ENCODE measurements at regions not wholly inside any gene's neighbourhood (a gene's known extent, or its start where the extent isn't known, plus 50 kb on each side); places are given as distances from the start of the nearest gene placed in this dataset.

- Histone ChIP-seq H3K27me3 (replicated peaks; ENCODE audit: insufficient read depth, low read depth, low read length, poor library complexity) (no peaks in the 10 kb centered on the region), H3K27ac (ENCODE audit: low read depth, low read length, poor library complexity, severe bottlenecking) (no peak overlapping the region), H3K4me3 (ENCODE audit: low read depth, low read length, poor library complexity, severe bottlenecking) (no peak overlapping the region), H3K4me1 (ENCODE audit: insufficient read depth, low read length, poor library complexity, severe bottlenecking) (peaks cover 14% of the 10 kb centered on the region), H3K36me3 (ENCODE audit: insufficient read depth, low read length, poor library complexity, severe bottlenecking) (no peaks in the 10 kb centered on the region), H3K9me3 (ENCODE audit: low read depth, low read length, poor library complexity, severe bottlenecking) (no peaks in the 10 kb centered on the region)
- DNase-seq (ENCODE audit: low spot score): no peak
- intact Hi-C loops (cut with micrococcal nuclease; ENCODE audit: unreplicated experiment): no loop called here
- ChIA-PET POLR2A (ENCODE audit: low non-redundant PET) (no interaction called here), CTCF (no interaction called here)
- no TSS peak for BruUV-seq (replicated peaks)
- TF ChIP-seq EZH2 (IDR thresholded peaks at IDR 0.05; ENCODE audit: borderline replicate concordance, low read depth, low read length, poor library complexity, severe bottlenecking) (no peak), CTCF (conservative IDR thresholded peaks at IDR 0.05; ENCODE audit: low read depth, low read length) (no peak)
These were observed 60.4 kb upstream of the BTG1 start for GRCh38 chr12:92206011-92206410.

GRCh38 chr12:92199819-92200576 lies 54.4 kb upstream of the BTG1 start:
- Histone ChIP-seq H3K9me3 (ENCODE audit: low read depth, low read length, poor library complexity, severe bottlenecking) (no peaks in the 10 kb centered on the region), H3K27me3 (replicated peaks; ENCODE audit: insufficient read depth, low read depth, low read length, poor library complexity) (no peaks in the 10 kb centered on the region), H3K27ac (ENCODE audit: low read depth, low read length, poor library complexity, severe bottlenecking) (no peak overlapping the region), H3K4me1 (ENCODE audit: insufficient read depth, low read length, poor library complexity, severe bottlenecking) (no peaks in the 10 kb centered on the region), H3K4me3 (ENCODE audit: low read depth, low read length, poor library complexity, severe bottlenecking) (no peak overlapping the region), H3K36me3 (ENCODE audit: insufficient read depth, low read length, poor library complexity, severe bottlenecking) (no peaks in the 10 kb centered on the region)
- TF ChIP-seq CTCF (conservative IDR thresholded peaks at IDR 0.05; ENCODE audit: low read depth, low read length): no peak
- no peak for TF ChIP-seq EZH2 (IDR thresholded peaks at IDR 0.05; ENCODE audit: borderline replicate concordance, low read depth, low read length, poor library complexity, severe bottlenecking)
- ChIA-PET CTCF (no interaction called here), POLR2A (ENCODE audit: low non-redundant PET) (no interaction called here)
- DNase-seq (ENCODE audit: low spot score): no peak
- no TSS peak for BruUV-seq (replicated peaks)
- intact Hi-C loops (cut with micrococcal nuclease; ENCODE audit: unreplicated experiment): no loop called here

- POLR2A ChIA-PET (ENCODE audit: low non-redundant PET): no interaction called here
- CTCF ChIA-PET: no interaction called here
- no peak for DNase-seq (ENCODE audit: low spot score)
- Histone ChIP-seq H3K36me3 (ENCODE audit: insufficient read depth, low read length, poor library complexity, severe bottlenecking) (no peaks in the 10 kb centered on the region), H3K4me1 (ENCODE audit: insufficient read depth, low read length, poor library complexity, severe bottlenecking) (peaks cover 17% of the 10 kb centered on the region), H3K27me3 (replicated peaks; ENCODE audit: insufficient read depth, low read depth, low read length, poor library complexity) (no peaks in the 10 kb centered on the region), H3K9me3 (ENCODE audit: low read depth, low read length, poor library complexity, severe bottlenecking) (no peaks in the 10 kb centered on the region), H3K27ac (ENCODE audit: low read depth, low read length, poor library complexity, severe bottlenecking) (no peak overlapping the region), H3K4me3 (ENCODE audit: low read depth, low read length, poor library complexity, severe bottlenecking) (no peak overlapping the region)
- TF ChIP-seq EZH2 (IDR thresholded peaks at IDR 0.05; ENCODE audit: borderline replicate concordance, low read depth, low read length, poor library complexity, severe bottlenecking) (no peak), CTCF (conservative IDR thresholded peaks at IDR 0.05; ENCODE audit: low read depth, low read length) (no peak)
- intact Hi-C loops (cut with micrococcal nuclease; ENCODE audit: unreplicated experiment): no loop called here
- BruUV-seq (replicated peaks): no TSS peak
These were observed 52.2 kb upstream of the BTG1 start for GRCh38 chr12:92197815-92198214.

All from A673 (cell line).